GM12875 (cell line): ENCODE measurements at regions not wholly inside any gene's neighbourhood (a gene's known extent, or its start where the extent isn't known, plus 50 kb on each side); places are given as distances from the start of the nearest gene placed in this dataset.

Source experiments
- H3K4me3 ChIP-seq: one replicate; pipeline ENCODE4 v1.5.1; 2011; ENCODE audit warnings: low read depth, low read length, control low read depth
- CTCF ChIP-seq: IDR thresholded peaks from 2 replicates; pipeline ENCODE4 v1.5.1; 2011; ENCODE audit warnings: low read depth, mild to moderate bottlenecking, control low read depth, inconsistent platforms, low read length, moderate library complexity, borderline replicate concordance; ENCODE audit not compliant: insufficient read depth

GRCh38 chr4:18194278-18194677 is 172.7 kb upstream of the LCORL start:
- TF ChIP-seq CTCF, result no peak
- H3K4me3 ChIP-seq, result no peak overlapping the region

DNA sequence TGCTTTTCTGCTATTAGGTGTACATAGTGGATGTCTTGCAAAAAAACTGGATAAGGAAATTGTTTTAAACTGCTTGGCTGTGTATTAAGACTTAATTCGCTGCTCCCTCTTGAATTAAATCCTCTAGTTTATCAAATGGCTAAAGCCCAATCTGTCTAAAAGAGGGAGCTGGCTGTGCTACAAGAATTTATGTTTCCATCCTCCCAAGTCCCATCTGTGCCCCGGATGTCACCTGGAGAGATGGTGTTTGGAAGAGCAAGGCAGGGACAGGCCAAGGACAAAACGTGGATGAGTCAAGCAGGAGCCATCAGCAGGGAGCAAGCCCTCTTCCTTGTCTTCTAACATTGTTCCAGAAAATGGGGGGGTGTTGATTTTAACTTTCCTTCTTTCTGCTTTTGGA is 171.3 kb upstream of the LCORL start:
- no peak overlapping the region for H3K4me3 ChIP-seq
- TF ChIP-seq CTCF, result no peak

DNA sequence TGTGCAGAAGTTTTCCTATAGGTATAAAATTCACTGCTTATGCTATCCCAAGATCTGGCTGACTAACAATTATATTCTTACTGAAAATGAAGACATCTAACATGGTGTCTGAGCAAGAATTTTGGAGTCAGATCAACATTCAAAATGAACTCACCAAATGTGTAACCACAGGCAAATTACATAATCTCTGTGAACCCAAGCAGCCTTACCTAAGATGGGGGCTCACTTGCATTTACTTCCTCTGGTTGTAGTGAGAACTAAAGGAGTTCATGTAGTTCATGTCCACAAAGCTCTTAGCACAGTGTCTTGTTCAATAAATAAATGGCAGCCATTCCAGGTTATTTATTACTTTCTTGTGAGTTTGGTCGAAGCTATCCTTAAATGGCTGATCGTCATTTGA is 163.9 kb upstream of the LCORL start:
- no peak overlapping the region for H3K4me3 ChIP-seq
- TF ChIP-seq CTCF, result no peak

GRCh38 chr4:18180892-18181291 is 159.3 kb upstream of the LCORL start:
- no peak for TF ChIP-seq CTCF
- no peak overlapping the region for H3K4me3 ChIP-seq

- TF ChIP-seq CTCF, result no peak
- no peak overlapping the region for H3K4me3 ChIP-seq
Observed at GRCh38 chr4:18180122-18180521, 158.6 kb upstream of the LCORL start.

- H3K4me3 ChIP-seq, result no peak overlapping the region
- TF ChIP-seq CTCF, result no peak
Observed at GRCh38 chr4:18171896-18172295, 150.3 kb upstream of the LCORL start.

GRCh38 chr4:18167831-18168230 is 146.3 kb upstream of the LCORL start:
- no peak overlapping the region for H3K4me3 ChIP-seq
- TF ChIP-seq CTCF, result no peak
